H1 (cell line): ENCODE measurements at regions not wholly inside any gene's neighbourhood (a gene's known extent, or its start where the extent isn't known, plus 50 kb on each side); places are given as distances from the start of the nearest gene placed in this dataset.

Source experiments
- CTCF ChIA-PET: fragments of 300-600 bp; sonication (Branson Sonifier 250); formaldehyde crosslinking; loops from one replicate; lab custom pipeline; 2021; ENCODE audit not compliant: partially characterized antibody; lab: Charles Lee
- POLR2A ChIA-PET: fragments of 300-600 bp; sonication (Branson Sonifier 250); formaldehyde crosslinking; loops from one replicate; lab custom pipeline; 2021; ENCODE audit warnings: inconsistent platforms; ENCODE audit not compliant: partially characterized antibody; lab: Charles Lee
- DNase-seq, 2 experiments: peaks; one replicate each; pipeline versions ENCODE4 v3.0.0 to v3.0.0-alpha.2; 2010 to 2022; ENCODE audit warnings: low spot score in 2 of 2, low read depth in 1 of 2, mixed read lengths in 1 of 2
- FAIRE-seq: peaks from 2 replicates; lab custom pipeline; 2011; peaks lifted over from hg19 to GRCh38; lab: Jason Lieb, UNC
- H2AFZ ChIP-seq: 2 replicates; pipeline ENCODE4 v1.8.1; 2012; ENCODE audit warnings: low read length, inconsistent platforms
- H2AK5ac ChIP-seq: 2 replicates; pipeline ENCODE4 v1.6.1; 2013; ENCODE audit warnings: low read depth, low read length
- H2BK120ac ChIP-seq: replicated peaks from 2 replicates; pipeline ENCODE3; 2013; ENCODE audit warnings: low read depth, low read length, inconsistent platforms
- H2BK12ac ChIP-seq: 2 replicates; pipeline ENCODE4 v1.6.1; 2013; ENCODE audit warnings: low read depth, low read length
- H2BK15ac ChIP-seq: 2 replicates; pipeline ENCODE4 v1.6.1; 2013; ENCODE audit warnings: low read length
- H2BK20ac ChIP-seq: 2 replicates; pipeline ENCODE4 v1.6.1; 2013; ENCODE audit warnings: low read length
- H2BK5ac ChIP-seq: 2 replicates; pipeline ENCODE4 v1.6.1; 2013; ENCODE audit warnings: low read depth, low read length
- H3K14ac ChIP-seq: 2 replicates; pipeline ENCODE4 v1.6.1; 2013; ENCODE audit warnings: inconsistent platforms; ENCODE audit not compliant: insufficient read length
- H3K18ac ChIP-seq: 2 replicates; pipeline ENCODE4 v1.6.1; 2013; ENCODE audit warnings: low read length; ENCODE audit errors: extremely low read depth
- H3K23ac ChIP-seq: 2 replicates; pipeline ENCODE4 v1.6.1; 2013; ENCODE audit warnings: inconsistent platforms; ENCODE audit not compliant: insufficient read length
- H3K23me2 ChIP-seq: 2 replicates; pipeline ENCODE4 v1.6.1; 2013; ENCODE audit warnings: low read depth, low read length
- H3K27ac ChIP-seq: 2 replicates; pipeline ENCODE4 v1.6.1; 2011; ENCODE audit warnings: low read depth, low read length, inconsistent platforms
- H3K27me3 ChIP-seq, 4 experiments: replicated peaks in 1 of 4; 1 replicate in 1 of 4; 2 replicates in 3 of 4; pipeline versions ENCODE4 v1.6.1 to v1.8.1; 2011 to 2013; ENCODE audit warnings: low read length in 3 of 4, mild to moderate bottlenecking in 3 of 4, inconsistent platforms in 2 of 4, mixed read lengths in 2 of 4, moderate library complexity in 1 of 4; ENCODE audit not compliant: control insufficient read depth in 3 of 4, insufficient read depth in 3 of 4; ENCODE audit errors: extremely low read depth in 1 of 4
- H3K36me3 ChIP-seq, 4 experiments: 2 replicates each; pipeline versions ENCODE4 v1.6.1 to v1.8.1; 2011 to 2013; ENCODE audit warnings: mild to moderate bottlenecking in 4 of 4, low read length in 3 of 4, moderate library complexity in 2 of 4, control low read depth in 1 of 4, inconsistent platforms in 1 of 4; ENCODE audit not compliant: insufficient read depth in 4 of 4, control insufficient read depth in 2 of 4
- H3K4ac ChIP-seq: replicated peaks from 2 replicates; pipeline ENCODE3; 2013; ENCODE audit warnings: low read length, low read depth, mixed read lengths, inconsistent platforms; ENCODE audit not compliant: insufficient read length
- H3K4me1 ChIP-seq, 4 experiments: replicated peaks in 1 of 4; 1 replicate in 1 of 4; 2 replicates in 3 of 4; pipeline versions ENCODE4 v1.6.1 to v1.8.1; 2011 to 2013; ENCODE audit warnings: low read length in 3 of 4, inconsistent platforms in 2 of 4, mixed read lengths in 1 of 4; ENCODE audit not compliant: insufficient read depth in 4 of 4, control insufficient read depth in 3 of 4
- H3K4me2 ChIP-seq, 2 experiments: 2 replicates each; pipeline versions ENCODE4 v1.6.1 to v1.8.1; 2011 to 2013; ENCODE audit warnings: low read depth in 2 of 2, low read length in 2 of 2, control low read depth in 1 of 2, inconsistent platforms in 1 of 2, mild to moderate bottlenecking in 1 of 2; ENCODE audit not compliant: insufficient read depth in 1 of 2
- H3K4me3 ChIP-seq, 4 experiments: fragments of 200-600, 300-600 bp in 1 of 4; sonication (generic), shearing (Covaris generic), sonication (Bioruptor Twin) in 1 of 4; 2 replicates each; pipeline versions ENCODE4 v1.5.1 to v1.8.1; 2011 to 2016; ENCODE audit warnings: low read length in 4 of 4, low read depth in 3 of 4, control low read depth in 2 of 4, inconsistent platforms in 2 of 4, mild to moderate bottlenecking in 2 of 4, mixed read lengths in 1 of 4, moderate library complexity in 1 of 4; ENCODE audit not compliant: insufficient read depth in 2 of 4; ENCODE audit errors: extremely low read depth in 1 of 4
- H3K56ac ChIP-seq: replicated peaks from 2 replicates; pipeline ENCODE3; 2013; ENCODE audit warnings: low read depth, mild to moderate bottlenecking, mixed read lengths, low read length, inconsistent platforms; ENCODE audit not compliant: insufficient read length
- H3K79me1 ChIP-seq: 2 replicates; pipeline ENCODE4 v1.6.1; 2013; ENCODE audit warnings: low read depth, low read length, control low read depth
- H3K79me2 ChIP-seq, 2 experiments: 2 replicates each; pipeline versions ENCODE4 v1.6.1 to v1.8.1; 2012 to 2013; ENCODE audit warnings: low read length in 2 of 2, mild to moderate bottlenecking in 2 of 2, inconsistent platforms in 1 of 2; ENCODE audit not compliant: insufficient read depth in 2 of 2, control insufficient read depth in 1 of 2
- H3K9ac ChIP-seq, 4 experiments: replicated peaks in 1 of 4; 1 replicate in 1 of 4; 2 replicates in 3 of 4; pipeline versions ENCODE4 v1.6.1 to v1.8.1; 2011 to 2013; ENCODE audit warnings: low read depth in 3 of 4, low read length in 3 of 4, control low read depth in 2 of 4, mild to moderate bottlenecking in 2 of 4, moderate library complexity in 2 of 4, inconsistent platforms in 1 of 4; ENCODE audit errors: extremely low read depth in 1 of 4
- H3K9me3 ChIP-seq, 2 experiments: 2 replicates each; pipeline versions ENCODE4 v1.6.1 to v1.8.1; 2012 to 2013; ENCODE audit warnings: mild to moderate bottlenecking in 2 of 2, moderate library complexity in 2 of 2, control low read depth in 1 of 2, inconsistent platforms in 1 of 2, low read depth in 1 of 2, low read length in 1 of 2, mixed read lengths in 1 of 2; ENCODE audit not compliant: insufficient read depth in 2 of 2
- H4K20me1 ChIP-seq, 2 experiments: replicated peaks in 1 of 2; 2 replicates each; pipeline versions ENCODE3 to v1.8.1; 2011 to 2013; ENCODE audit warnings: inconsistent platforms in 2 of 2, low read length in 2 of 2, mild to moderate bottlenecking in 1 of 2; ENCODE audit not compliant: insufficient read depth in 2 of 2, control insufficient read depth in 1 of 2
- H4K5ac ChIP-seq: 2 replicates; pipeline ENCODE4 v1.6.1; 2013; ENCODE audit warnings: low read length, low read depth, mixed read lengths, inconsistent platforms; ENCODE audit not compliant: insufficient read length
- H4K8ac ChIP-seq: 2 replicates; pipeline ENCODE4 v1.8.0; 2013; ENCODE audit warnings: mild to moderate bottlenecking, moderate library complexity, low read length, inconsistent platforms; ENCODE audit not compliant: insufficient read depth; ENCODE audit errors: extremely low read depth
- H4K91ac ChIP-seq: replicated peaks from 2 replicates; pipeline ENCODE3; 2013; ENCODE audit warnings: low read length, mixed read lengths, inconsistent platforms; ENCODE audit not compliant: insufficient read length
- BACH1 ChIP-seq: IDR thresholded peaks from 2 replicates; pipeline ENCODE4 v1.6.1; 2012; ENCODE audit warnings: low read length, improper control_type of control experiment
- CTBP2 ChIP-seq: IDR thresholded peaks from 2 replicates; pipeline ENCODE4 v1.7.0; 2011; ENCODE audit warnings: borderline replicate concordance, mild to moderate bottlenecking, moderate library complexity, mixed read lengths, low read length; ENCODE audit not compliant: insufficient read depth, insufficient read length
- SAP30 ChIP-seq: fragments of 300-600 bp; sonication (generic); IDR thresholded peaks from 2 replicates; pipeline ENCODE4 v1.7.1; 2012; ENCODE audit warnings: low read length, moderate library complexity, mild to moderate bottlenecking, inconsistent platforms; ENCODE audit not compliant: insufficient read depth, insufficient replicate concordance
- WGBS, 2 experiments: shearing (Covaris generic) in 1 of 2; methylation state at CpG; one replicate each; pipeline versions ENCODE4 v1.1.6 to v1.1.7; 2013 to 2015; ENCODE audit warnings: low lambda C conversion rate in 2 of 2, mixed read lengths in 2 of 2, inconsistent platforms in 1 of 2, low coverage in 1 of 2, missing lambda C conversion rate in 1 of 2; ENCODE audit not compliant: insufficient replicate concordance in 2 of 2, insufficient coverage in 1 of 2, insufficient read length in 1 of 2; ENCODE audit errors: extremely low coverage in 1 of 2, missing lambda C conversion rate in 1 of 2; 5-methylcytosine and 5-hydroxymethylcytosine counted together

DNA sequence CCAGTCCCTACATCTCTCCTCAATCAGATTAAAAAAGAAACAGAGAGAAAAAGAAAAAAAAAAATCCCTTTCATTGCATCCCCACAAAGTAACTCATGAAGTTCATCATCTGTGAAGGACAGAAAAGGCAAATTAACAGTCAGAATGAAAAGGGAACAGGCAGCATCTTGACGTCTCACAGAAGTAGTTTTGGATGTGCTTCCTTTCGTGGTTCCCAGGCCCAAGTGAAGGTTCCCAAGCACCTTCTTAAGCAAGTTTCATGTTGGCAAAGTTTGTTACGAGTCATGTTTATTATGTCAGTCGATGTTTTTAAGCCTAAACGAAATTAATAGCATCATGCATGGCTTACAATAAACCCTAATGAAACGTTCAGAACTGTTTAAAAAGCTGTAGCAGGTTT, 475.2 kb downstream of the SETD4 start:
- no peaks in the 10 kb centered on the region for H3K36me3 ChIP-seq
- H3K4me3 ChIP-seq, result no peak overlapping the region
- POLR2A ChIA-PET, result no interaction called here
- H4K91ac ChIP-seq, result no peak overlapping the region
- no peak overlapping the region for H2AK5ac ChIP-seq
- 0 out of 4 replicates have a peak, but pooled peaks cover 0 to under 1% of the 10 kb centered on the region in 2 experiments for H3K9me3 ChIP-seq
- no peak overlapping the region for H4K8ac ChIP-seq
- no peak overlapping the region for H2BK20ac ChIP-seq
- peaks cover 0 to 5% (median 1%) of the 10 kb centered on the region in 4 experiments; a peak in 4 of 7 replicates for H3K4me1 ChIP-seq
- H3K18ac ChIP-seq, result no peak overlapping the region
- no peak overlapping the region for H3K14ac ChIP-seq
- no peak for DNase-seq
- H3K4ac ChIP-seq, result no peak overlapping the region
- H3K23ac ChIP-seq, result no peak overlapping the region
- no peak overlapping the region for H2AFZ ChIP-seq
- no peak overlapping the region for H3K9ac ChIP-seq
- H3K27me3 ChIP-seq, result no peaks in the 10 kb centered on the region
- TF ChIP-seq CTBP2 (no peak), BACH1 (no peak), SAP30 (no peak)
- CTCF ChIA-PET, result interaction anchor here (0.7 kb wide), 1 partner anchor 19 kb away, joined by 3 read pairs; no protein-coding TSS in a partner anchor
- no peak overlapping the region for H3K56ac ChIP-seq
- H2BK15ac ChIP-seq, result no peak overlapping the region
- no peaks in the 10 kb centered on the region for H4K20me1 ChIP-seq
- 80% methylated on average over 6 of the region's 6 CpGs; no CpG with 5 or more reads in 1 of the 2 experiments for WGBS, 2 experiments
- H2BK5ac ChIP-seq, result no peak overlapping the region
- no peaks in the 10 kb centered on the region for H3K79me1 ChIP-seq
- H2BK120ac ChIP-seq, result no peak overlapping the region
- H4K5ac ChIP-seq, result no peak overlapping the region
- H2BK12ac ChIP-seq, result no peak overlapping the region
- H3K4me2 ChIP-seq, result no peak overlapping the region
- H3K23me2 ChIP-seq, result no peaks in the 10 kb centered on the region
- no peaks in the 10 kb centered on the region for H3K79me2 ChIP-seq
- no peak for FAIRE-seq
- H3K27ac ChIP-seq, result no peak overlapping the region; the same call in 1 of the 2 replicates
